ENCODE measurements at regions not wholly inside any gene's neighbourhood (a gene's known extent, or its start where the extent isn't known, plus 50 kb on each side); places are given as distances from the start of the nearest gene placed in this dataset.

DNA sequence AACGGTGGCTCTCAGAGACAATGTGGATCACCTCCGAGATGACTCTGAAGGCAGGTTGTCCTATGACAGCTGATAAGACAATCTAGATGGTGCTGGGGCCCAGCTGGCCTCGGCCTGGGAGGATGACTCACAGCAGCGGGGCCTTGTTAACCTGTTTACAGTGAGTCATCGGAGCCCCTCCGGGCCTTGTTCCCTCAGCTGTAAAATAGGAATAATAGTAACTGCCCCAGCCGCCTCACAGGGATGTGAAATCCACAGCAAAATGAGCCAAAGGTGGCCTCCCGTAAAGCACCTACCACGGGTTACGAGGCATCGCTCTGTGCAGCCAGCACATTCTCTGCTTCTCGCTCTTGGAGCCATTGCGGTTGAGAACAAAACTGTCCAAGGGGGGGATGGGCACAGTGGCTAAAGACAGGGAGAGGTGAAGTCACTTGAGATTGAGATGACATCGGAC lies 88.6 kb upstream of the RASGRF1 start (continued):
- TF ChIP-seq XRCC5 (IDR thresholded peaks at IDR 0.05; ENCODE audit: low read depth, low read length) = no peak
- no peak for TF ChIP-seq HNRNPL (IDR thresholded peaks at IDR 0.05; ENCODE audit: low read depth, low read length)
- TF ChIP-seq MCM5 (IDR thresholded peaks at IDR 0.05; ENCODE audit: low read depth) = no peak
- TF ChIP-seq, protein P1, sequence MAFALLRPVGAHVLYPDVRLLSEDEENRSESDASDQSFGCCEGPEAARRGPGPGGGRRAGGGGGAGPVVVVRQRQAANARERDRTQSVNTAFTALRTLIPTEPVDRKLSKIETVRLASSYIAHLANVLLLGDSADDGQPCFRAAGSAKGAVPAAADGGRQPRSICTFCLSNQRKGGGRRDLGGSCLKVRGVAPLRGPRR (CRISPR knock-in tag; IDR thresholded peaks at IDR 0.05) = no peak
- TF ChIP-seq ARID1B (IDR thresholded peaks at IDR 0.05) = peak; percentile 93
- TF ChIP-seq USF1 (CRISPR knock-in tag; IDR thresholded peaks at IDR 0.05) = no peak
- TF ChIP-seq YY1 (IDR thresholded peaks at IDR 0.05; ENCODE audit: borderline replicate concordance in 1 of 3, control insufficient read depth in 1 of 3, extremely low read depth in 1 of 3, insufficient read depth in 3 of 3, insufficient read length in 1 of 3, insufficient replicate concordance in 2 of 3, low read depth in 1 of 3, low read length in 2 of 3) = no peak
- no peak for TF ChIP-seq SLC30A9 (CRISPR knock-in tag; IDR thresholded peaks at IDR 0.05)
- TF ChIP-seq, protein P2, sequence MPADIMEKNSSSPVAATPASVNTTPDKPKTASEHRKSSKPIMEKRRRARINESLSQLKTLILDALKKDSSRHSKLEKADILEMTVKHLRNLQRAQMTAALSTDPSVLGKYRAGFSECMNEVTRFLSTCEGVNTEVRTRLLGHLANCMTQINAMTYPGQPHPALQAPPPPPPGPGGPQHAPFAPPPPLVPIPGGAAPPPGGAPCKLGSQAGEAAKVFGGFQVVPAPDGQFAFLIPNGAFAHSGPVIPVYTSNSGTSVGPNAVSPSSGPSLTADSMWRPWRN (IDR thresholded peaks at IDR 0.05; ENCODE audit: low read depth) = no peak
- TF ChIP-seq, protein P3, sequence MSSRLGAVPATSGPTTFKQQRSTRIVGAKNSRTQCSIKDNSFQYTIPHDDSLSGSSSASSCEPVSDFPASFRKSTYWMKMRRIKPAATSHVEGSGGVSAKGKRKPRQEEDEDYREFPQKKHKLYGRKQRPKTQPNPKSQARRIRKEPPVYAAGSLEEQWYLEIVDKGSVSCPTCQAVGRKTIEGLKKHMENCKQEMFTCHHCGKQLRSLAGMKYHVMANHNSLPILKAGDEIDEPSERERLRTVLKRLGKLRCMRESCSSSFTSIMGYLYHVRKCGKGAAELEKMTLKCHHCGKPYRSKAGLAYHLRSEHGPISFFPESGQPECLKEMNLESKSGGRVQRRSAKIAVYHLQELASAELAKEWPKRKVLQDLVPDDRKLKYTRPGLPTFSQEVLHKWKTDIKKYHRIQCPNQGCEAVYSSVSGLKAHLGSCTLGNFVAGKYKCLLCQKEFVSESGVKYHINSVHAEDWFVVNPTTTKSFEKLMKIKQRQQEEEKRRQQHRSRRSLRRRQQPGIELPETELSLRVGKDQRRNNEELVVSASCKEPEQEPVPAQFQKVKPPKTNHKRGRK (tag; IDR thresholded peaks at IDR 0.05) = no peak
- TF ChIP-seq ZNF609 (CRISPR knock-in tag; IDR thresholded peaks at IDR 0.05; ENCODE audit: borderline replicate concordance) = no peak
- TF ChIP-seq PHTF2 (CRISPR knock-in tag; IDR thresholded peaks at IDR 0.05) = no peak
- no peak for TF ChIP-seq ZNF76 (CRISPR knock-in tag; IDR thresholded peaks at IDR 0.05; ENCODE audit: borderline replicate concordance)
- TF ChIP-seq STAT5A (IDR thresholded peaks at IDR 0.05; ENCODE audit: borderline replicate concordance, low read length) = peak; percentile 54; the same call in 1 of the 2 replicates
- TF ChIP-seq SPI1 (IDR thresholded peaks at IDR 0.05; ENCODE audit: borderline replicate concordance, low read depth, low read length) = no peak
- no peak for TF ChIP-seq EHMT2 (IDR thresholded peaks at IDR 0.05)
- no peak for TF ChIP-seq CBX5 (IDR thresholded peaks at IDR 0.05; ENCODE audit: borderline replicate concordance, low read depth)
